ENCODE measurements at regions not wholly inside any gene's neighbourhood (a gene's known extent, or its start where the extent isn't known, plus 50 kb on each side); places are given as distances from the start of the nearest gene placed in this dataset.
A peak's percentile ranks its signal among the peaks of the same experiment; 100 is the strongest.

- 100% methylated on average over 1 of the region's 1 CpG for WGBS (ENCODE audit: insufficient coverage)
- H3K4me1 ChIP-seq (ENCODE audit: control insufficient read depth, insufficient read depth, low read length): no peaks in the 10 kb centered on the region
- no peaks in the 10 kb centered on the region for H3K27me3 ChIP-seq (ENCODE audit: control insufficient read depth, insufficient read depth, low read length)
- no peak for DNase-seq (ENCODE audit: low read depth in 4 of 6, low spot score in 6 of 6)
- H3K27ac ChIP-seq (ENCODE audit: low read depth, low read length): no peak overlapping the region
- no peaks in the 10 kb centered on the region for H3K9me3 ChIP-seq (ENCODE audit: control insufficient read depth, insufficient read depth, low read length)
- H3K36me3 ChIP-seq (ENCODE audit: control insufficient read depth, insufficient read depth, low read length): no peaks in the 10 kb centered on the region
- no peak overlapping the region for H3K4me3 ChIP-seq (ENCODE audit: low read depth, low read length)
These were observed 439.3 kb upstream of the ZNF608 start for GRCh38 chr5:125185740-125186139.

- 50% methylated on average over 1 of the region's 4 CpGs for WGBS (ENCODE audit: insufficient coverage)
- no peak overlapping the region for H3K4me3 ChIP-seq (ENCODE audit: low read depth, low read length)
- no peaks in the 10 kb centered on the region for H3K27me3 ChIP-seq (ENCODE audit: control insufficient read depth, insufficient read depth, low read length)
- H3K27ac ChIP-seq (ENCODE audit: low read depth, low read length): no peak overlapping the region
- no peaks in the 10 kb centered on the region for H3K4me1 ChIP-seq (ENCODE audit: control insufficient read depth, insufficient read depth, low read length)
- H3K9me3 ChIP-seq (ENCODE audit: control insufficient read depth, insufficient read depth, low read length): no peaks in the 10 kb centered on the region
- peak in 1 of 6 donors; percentile 57 for DNase-seq (ENCODE audit: low read depth in 4 of 6, low spot score in 6 of 6)
- H3K36me3 ChIP-seq (ENCODE audit: control insufficient read depth, insufficient read depth, low read length): no peaks in the 10 kb centered on the region
These were observed 440.5 kb upstream of the ZNF608 start for GRCh38 chr5:125186911-125187375.

- H3K27me3 ChIP-seq (ENCODE audit: control insufficient read depth, insufficient read depth, low read length): no peaks in the 10 kb centered on the region
- H3K36me3 ChIP-seq (ENCODE audit: control insufficient read depth, insufficient read depth, low read length): no peaks in the 10 kb centered on the region
- H3K27ac ChIP-seq (ENCODE audit: low read depth, low read length): no peak overlapping the region
- no peaks in the 10 kb centered on the region for H3K9me3 ChIP-seq (ENCODE audit: control insufficient read depth, insufficient read depth, low read length)
- no peak overlapping the region for H3K4me3 ChIP-seq (ENCODE audit: low read depth, low read length)
- DNase-seq (ENCODE audit: low read depth in 4 of 6, low spot score in 6 of 6): no peak
- no CpG with 5 or more reads among the region's 1 CpG for WGBS (ENCODE audit: insufficient coverage)
- no peaks in the 10 kb centered on the region for H3K4me1 ChIP-seq (ENCODE audit: control insufficient read depth, insufficient read depth, low read length)
These were observed 443.1 kb upstream of the ZNF608 start for GRCh38 chr5:125189531-125189941.

GRCh38 chr5:125190232-125191087, 444.0 kb upstream of the ZNF608 start:
- 66% methylated on average over 3 of the region's 9 CpGs for WGBS (ENCODE audit: insufficient coverage)
- Histone ChIP-seq H3K4me1 (ENCODE audit: control insufficient read depth, insufficient read depth, low read length) (no peaks in the 10 kb centered on the region), H3K4me3 (ENCODE audit: low read depth, low read length) (no peak overlapping the region), H3K27ac (ENCODE audit: low read depth, low read length) (no peak overlapping the region), H3K27me3 (ENCODE audit: control insufficient read depth, insufficient read depth, low read length) (no peaks in the 10 kb centered on the region), H3K36me3 (ENCODE audit: control insufficient read depth, insufficient read depth, low read length) (no peaks in the 10 kb centered on the region), H3K9me3 (ENCODE audit: control insufficient read depth, insufficient read depth, low read length) (no peaks in the 10 kb centered on the region)
- DNase-seq (ENCODE audit: low read depth in 4 of 6, low spot score in 6 of 6): peak in 1 of 6 donors; percentile 51

- H3K4me3 ChIP-seq (ENCODE audit: low read depth, low read length): no peak overlapping the region
- WGBS (ENCODE audit: insufficient coverage): 88% methylated on average over 3 of the region's 6 CpGs
- H3K27me3 ChIP-seq (ENCODE audit: control insufficient read depth, insufficient read depth, low read length): no peaks in the 10 kb centered on the region
- peaks cover 4% of the 10 kb centered on the region for H3K4me1 ChIP-seq (ENCODE audit: control insufficient read depth, insufficient read depth, low read length)
- H3K27ac ChIP-seq (ENCODE audit: low read depth, low read length): no peak overlapping the region
- no peak for DNase-seq (ENCODE audit: low read depth in 4 of 6, low spot score in 6 of 6)
- no peaks in the 10 kb centered on the region for H3K36me3 ChIP-seq (ENCODE audit: control insufficient read depth, insufficient read depth, low read length)
- no peaks in the 10 kb centered on the region for H3K9me3 ChIP-seq (ENCODE audit: control insufficient read depth, insufficient read depth, low read length)
These were observed 448.4 kb upstream of the ZNF608 start for GRCh38 chr5:125194883-125195282.

GRCh38 chr5:125196481-125197111, 450.2 kb upstream of the ZNF608 start:
- WGBS (ENCODE audit: insufficient coverage): 25% methylated on average over 6 of the region's 13 CpGs
- peaks cover 11% of the 10 kb centered on the region for H3K4me1 ChIP-seq (ENCODE audit: control insufficient read depth, insufficient read depth, low read length)
- DNase-seq (ENCODE audit: low read depth in 4 of 6, low spot score in 6 of 6): peak in 2 of 6 donors; percentile 84 to 87
- H3K36me3 ChIP-seq (ENCODE audit: control insufficient read depth, insufficient read depth, low read length): no peaks in the 10 kb centered on the region
- no peaks in the 10 kb centered on the region for H3K9me3 ChIP-seq (ENCODE audit: control insufficient read depth, insufficient read depth, low read length)
- no peak overlapping the region for H3K27ac ChIP-seq (ENCODE audit: low read depth, low read length)
- no peak overlapping the region for H3K4me3 ChIP-seq (ENCODE audit: low read depth, low read length)
- H3K27me3 ChIP-seq (ENCODE audit: control insufficient read depth, insufficient read depth, low read length): no peaks in the 10 kb centered on the region

GRCh38 chr5:125197321-125197720, 450.9 kb upstream of the ZNF608 start:
- no CpG with 5 or more reads among the region's 2 CpGs for WGBS (ENCODE audit: insufficient coverage)
- H3K4me3 ChIP-seq (ENCODE audit: low read depth, low read length): no peak overlapping the region

GRCh38 chr5:125198270-125198974, 452.0 kb upstream of the ZNF608 start:
- Histone ChIP-seq H3K27ac (ENCODE audit: low read depth, low read length) (peak overlapping the region; percentile 50), H3K9me3 (ENCODE audit: control insufficient read depth, insufficient read depth, low read length) (no peaks in the 10 kb centered on the region), H3K4me3 (ENCODE audit: low read depth, low read length) (no peak overlapping the region), H3K4me1 (ENCODE audit: control insufficient read depth, insufficient read depth, low read length) (peaks cover 11% of the 10 kb centered on the region), H3K27me3 (ENCODE audit: control insufficient read depth, insufficient read depth, low read length) (no peaks in the 10 kb centered on the region), H3K36me3 (ENCODE audit: control insufficient read depth, insufficient read depth, low read length) (no peaks in the 10 kb centered on the region)
- peak; percentile 86 to 98 (median 89) for DNase-seq (ENCODE audit: low read depth in 4 of 6, low spot score in 6 of 6)
- WGBS (ENCODE audit: insufficient coverage): 21% methylated on average over 1 of the region's 3 CpGs

More at GRCh38 chr5:125197321-125197720, 450.9 kb upstream of the ZNF608 start:
- Histone ChIP-seq H3K27me3 (ENCODE audit: control insufficient read depth, insufficient read depth, low read length) (no peaks in the 10 kb centered on the region), H3K9me3 (ENCODE audit: control insufficient read depth, insufficient read depth, low read length) (no peaks in the 10 kb centered on the region), H3K4me1 (ENCODE audit: control insufficient read depth, insufficient read depth, low read length) (peaks cover 11% of the 10 kb centered on the region), H3K36me3 (ENCODE audit: control insufficient read depth, insufficient read depth, low read length) (no peaks in the 10 kb centered on the region), H3K27ac (ENCODE audit: low read depth, low read length) (no peak overlapping the region)
- DNase-seq (ENCODE audit: low read depth in 4 of 6, low spot score in 6 of 6): peak in 2 of 6 donors; percentile 64 to 80

GRCh38 chr5:125199373-125199772, 452.9 kb upstream of the ZNF608 start:
- H3K9me3 ChIP-seq (ENCODE audit: control insufficient read depth, insufficient read depth, low read length): no peaks in the 10 kb centered on the region
- peaks cover 11% of the 10 kb centered on the region for H3K4me1 ChIP-seq (ENCODE audit: control insufficient read depth, insufficient read depth, low read length)
- no CpG with 5 or more reads among the region's 2 CpGs for WGBS (ENCODE audit: insufficient coverage)
- peak in 1 of 6 donors; percentile 24 for DNase-seq (ENCODE audit: low read depth in 4 of 6, low spot score in 6 of 6)
- H3K36me3 ChIP-seq (ENCODE audit: control insufficient read depth, insufficient read depth, low read length): no peaks in the 10 kb centered on the region
- no peak overlapping the region for H3K27ac ChIP-seq (ENCODE audit: low read depth, low read length)
- H3K4me3 ChIP-seq (ENCODE audit: low read depth, low read length): no peak overlapping the region
- H3K27me3 ChIP-seq (ENCODE audit: control insufficient read depth, insufficient read depth, low read length): no peaks in the 10 kb centered on the region
